ENCODE measurements at regions not wholly inside any gene's neighbourhood (a gene's known extent, or its start where the extent isn't known, plus 50 kb on each side); places are given as distances from the start of the nearest gene placed in this dataset.

DNA sequence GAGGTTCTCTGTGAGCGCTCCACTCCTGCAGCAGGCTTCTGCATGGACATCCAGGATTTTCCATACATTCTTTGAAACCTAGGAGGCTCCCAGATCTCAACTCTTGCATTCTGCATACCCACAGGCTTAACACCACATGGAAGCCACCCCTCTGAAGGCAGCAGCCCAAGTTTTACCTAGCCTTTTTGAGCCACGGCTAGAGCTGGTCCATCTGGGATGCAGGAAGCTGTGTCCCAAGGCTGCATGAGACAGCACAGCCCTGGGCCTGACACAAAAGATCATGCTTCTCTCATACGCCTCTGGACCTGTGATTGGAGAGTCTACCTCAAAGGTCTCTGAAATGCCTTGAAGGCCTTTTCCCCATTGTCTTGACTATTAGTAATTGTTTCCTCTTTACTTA is 53.6 kb upstream of the RPRM start:
- TF ChIP-seq ZFP30 (CRISPR knock-in tag; IDR thresholded peaks at IDR 0.05) (no peak), PATZ1 (CRISPR knock-in tag; IDR thresholded peaks at IDR 0.05; ENCODE audit: borderline replicate concordance) (no peak), ESRRG (CRISPR knock-in tag; IDR thresholded peaks at IDR 0.05) (no peak), BACH2 (CRISPR knock-in tag; IDR thresholded peaks at IDR 0.05; ENCODE audit: borderline replicate concordance) (no peak), ARNTL (CRISPR knock-in tag; IDR thresholded peaks at IDR 0.05; ENCODE audit: borderline replicate concordance, low read depth) (no peak), GLIS3 (CRISPR knock-in tag; IDR thresholded peaks at IDR 0.05) (no peak), SNAI2 (CRISPR knock-in tag; IDR thresholded peaks at IDR 0.05) (no peak), CSRNP3 (CRISPR knock-in tag; IDR thresholded peaks at IDR 0.05) (no peak), RARB (CRISPR knock-in tag; IDR thresholded peaks at IDR 0.05) (no peak), TOX (CRISPR knock-in tag; IDR thresholded peaks at IDR 0.05; ENCODE audit: borderline replicate concordance) (no peak)

All from SK-N-SH treated with all-trans-retinoic acid at 6 μM for 48 hours (cell line).